SIG-M5 (cell line): ENCODE measurements at regions not wholly inside any gene's neighbourhood (a gene's known extent, or its start where the extent isn't known, plus 50 kb on each side); places are given as distances from the start of the nearest gene placed in this dataset.
"Not testable (repeated sequence)": the region's sequence is repeated elsewhere in the genome, so short reads cannot be mapped to it uniquely, and the experiment has no call there.

Source experiments
- DNase-seq: peaks from one replicate; lab custom pipeline; 2025; lab: John Stamatoyannopoulos, UW

- no peak for DNase-seq
Measured at GRCh38 chr13:50599046-50599445, 244.4 kb downstream of the DLEU7 start.

GRCh38 chr13:50599927-50600326 lies 243.6 kb downstream of the DLEU7 start:
- DNase-seq = no peak

DNA sequence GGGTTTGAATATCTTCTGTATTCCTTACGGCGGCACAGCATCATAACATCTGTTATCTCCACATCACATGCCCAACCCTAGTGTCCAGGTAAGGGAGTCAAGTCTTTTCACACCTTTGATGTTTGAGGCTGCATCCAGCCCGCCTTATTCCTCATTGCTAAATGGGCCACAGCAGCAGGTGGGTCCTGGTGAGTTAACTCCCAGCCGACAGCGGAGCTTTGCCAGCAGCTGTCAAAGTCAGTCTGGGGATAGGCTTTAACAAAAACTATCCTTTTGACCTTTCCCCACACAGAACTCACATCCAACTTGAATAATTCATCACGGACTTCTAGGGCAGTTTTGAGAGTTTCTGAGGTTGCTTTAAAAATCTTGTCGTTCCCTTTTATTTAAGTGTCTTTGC lies 235.1 kb downstream of the DLEU7 start:
- DNase-seq = no peak

DNA sequence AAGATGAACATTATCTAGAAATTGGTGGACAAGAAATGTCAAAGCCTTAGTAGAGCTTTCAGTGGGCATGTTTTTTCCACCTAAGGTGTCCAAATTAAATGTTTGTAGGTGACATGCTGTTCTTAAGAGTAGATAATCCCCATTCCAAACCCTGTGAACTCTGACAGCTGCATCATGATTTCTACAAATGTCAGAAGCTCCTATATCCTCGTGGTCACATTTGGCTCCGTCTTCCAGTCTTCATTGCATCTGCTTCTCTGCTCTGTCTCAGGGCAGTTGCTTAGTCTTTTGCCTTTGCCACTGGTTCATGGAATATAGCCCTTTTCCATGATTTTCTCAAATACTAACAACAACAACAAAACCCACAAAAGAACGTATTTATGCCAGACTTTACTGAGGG lies 234.5 kb downstream of the DLEU7 start:
- no peak for DNase-seq

GRCh38 chr13:50610238-50610637 lies 233.3 kb downstream of the DLEU7 start:
- DNase-seq = no peak

GRCh38 chr13:50611117-50611781 lies 232.2 kb downstream of the DLEU7 start:
- no peak for DNase-seq

GRCh38 chr13:50612717-50613116 lies 230.8 kb downstream of the DLEU7 start:
- DNase-seq = no peak

GRCh38 chr13:50613356-50613831 lies 230.1 kb downstream of the DLEU7 start:
- no peak for DNase-seq

GRCh38 chr13:50615234-50615633 lies 228.3 kb downstream of the DLEU7 start:
- DNase-seq = no peak

GRCh38 chr13:50616101-50616500 lies 227.4 kb downstream of the DLEU7 start:
- DNase-seq = no peak

DNA sequence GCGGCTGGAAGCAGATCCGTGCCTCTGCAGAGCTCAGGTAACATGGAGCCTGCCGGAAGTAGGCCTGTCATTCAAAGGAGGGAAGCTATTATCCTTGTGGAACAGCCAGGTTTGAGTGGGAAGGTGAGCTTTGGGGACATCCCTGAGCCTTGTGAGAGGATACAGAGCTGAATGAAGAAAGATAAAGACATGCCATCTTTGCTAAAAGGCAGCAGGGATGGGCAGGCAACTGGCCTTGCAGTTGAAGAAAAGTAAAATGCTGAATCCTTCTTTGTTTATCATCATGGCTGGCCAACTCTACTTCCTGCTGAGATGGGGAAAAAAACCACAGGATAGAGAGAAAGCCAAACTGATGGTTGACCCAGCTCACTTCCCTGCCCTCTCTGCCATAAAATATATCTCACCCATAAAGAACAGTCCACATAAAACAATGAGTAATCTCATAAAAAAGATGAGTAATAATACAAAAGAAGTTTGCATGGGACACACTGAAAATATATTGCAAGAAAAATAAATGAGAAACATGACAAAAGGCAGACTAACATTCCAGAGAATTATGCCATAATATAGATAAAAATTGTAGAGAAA lies 226.3 kb downstream of the DLEU7 start:
- no peak for DNase-seq

DNA sequence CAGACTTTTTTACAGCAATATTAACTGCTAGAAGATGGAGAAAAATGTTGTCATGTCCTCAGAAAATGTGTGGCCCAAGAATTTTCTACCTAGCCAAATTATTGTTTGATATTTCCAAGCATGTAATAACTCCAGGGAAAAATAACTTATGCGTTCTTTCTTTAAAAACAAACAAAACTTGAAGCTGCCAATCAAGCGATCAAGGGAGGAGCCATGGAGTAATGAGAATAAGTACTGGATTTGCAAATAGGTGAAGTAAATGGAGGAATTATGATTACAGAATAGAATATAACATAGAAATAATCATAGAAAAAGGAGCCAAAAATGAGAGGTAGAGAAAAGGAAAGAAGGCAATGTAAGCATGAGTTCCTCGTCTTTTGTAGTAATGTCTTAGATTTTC lies 225.3 kb downstream of the DLEU7 start:
- DNase-seq = no peak

DNA sequence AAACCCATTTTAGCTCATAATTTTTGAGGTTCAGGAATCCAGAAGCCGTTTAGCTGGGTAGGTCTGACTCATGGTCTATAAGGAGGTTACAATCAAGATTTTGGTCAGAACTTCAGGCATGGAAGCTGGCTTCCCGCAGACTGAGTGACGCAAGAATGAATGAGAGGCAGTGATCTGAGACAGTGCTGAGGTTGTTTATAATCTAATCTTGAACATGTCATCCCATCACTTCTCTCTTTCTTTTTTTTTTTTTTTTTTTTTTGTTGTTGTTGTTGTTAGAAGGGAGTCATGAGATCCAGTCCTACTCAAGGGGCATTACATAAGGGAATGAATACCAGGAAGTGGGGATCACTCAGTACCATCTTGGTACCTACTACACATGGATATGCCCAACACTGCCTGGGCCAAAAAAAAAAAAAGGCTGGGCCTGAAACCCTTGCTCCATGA lies 217.4 kb downstream of the DLEU7 start:
- peak; percentile 69 for DNase-seq

DNA sequence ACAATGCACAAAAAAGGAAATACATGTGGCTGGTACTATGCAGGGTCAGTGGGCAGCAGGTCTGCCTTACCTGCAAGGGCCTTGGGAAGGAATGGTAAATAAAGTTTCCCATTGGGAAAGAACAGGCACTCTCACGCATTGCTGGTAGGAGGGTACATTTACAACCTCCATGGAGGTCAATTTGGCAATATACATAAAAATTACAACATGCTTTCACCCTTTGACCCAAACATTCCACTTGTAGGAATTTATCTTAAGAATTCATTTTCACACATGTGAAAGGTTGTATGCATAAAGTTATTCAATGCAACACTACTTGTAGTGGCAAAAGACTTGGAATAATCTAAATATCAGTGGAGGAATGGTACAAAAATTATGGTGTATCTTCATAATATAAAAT lies 216.4 kb downstream of the DLEU7 start:
- DNase-seq = no peak

GRCh38 chr13:50628512-50628911 lies 215.0 kb downstream of the DLEU7 start:
- not testable (repeated sequence) for DNase-seq

- DNase-seq = no peak
Measured at GRCh38 chr13:50629497-50629896, 214.0 kb downstream of the DLEU7 start.

- DNase-seq = no peak
Measured at GRCh38 chr13:50629966-50630365, 213.5 kb downstream of the DLEU7 start.

- DNase-seq = no peak
Measured at GRCh38 chr13:50631041-50631440, 212.5 kb downstream of the DLEU7 start.

- DNase-seq = no peak
Measured at GRCh38 chr13:50634339-50634738, 209.2 kb downstream of the DLEU7 start.

GRCh38 chr13:50635504-50635903 lies 208.0 kb downstream of the DLEU7 start:
- peak; percentile 87 for DNase-seq

DNA sequence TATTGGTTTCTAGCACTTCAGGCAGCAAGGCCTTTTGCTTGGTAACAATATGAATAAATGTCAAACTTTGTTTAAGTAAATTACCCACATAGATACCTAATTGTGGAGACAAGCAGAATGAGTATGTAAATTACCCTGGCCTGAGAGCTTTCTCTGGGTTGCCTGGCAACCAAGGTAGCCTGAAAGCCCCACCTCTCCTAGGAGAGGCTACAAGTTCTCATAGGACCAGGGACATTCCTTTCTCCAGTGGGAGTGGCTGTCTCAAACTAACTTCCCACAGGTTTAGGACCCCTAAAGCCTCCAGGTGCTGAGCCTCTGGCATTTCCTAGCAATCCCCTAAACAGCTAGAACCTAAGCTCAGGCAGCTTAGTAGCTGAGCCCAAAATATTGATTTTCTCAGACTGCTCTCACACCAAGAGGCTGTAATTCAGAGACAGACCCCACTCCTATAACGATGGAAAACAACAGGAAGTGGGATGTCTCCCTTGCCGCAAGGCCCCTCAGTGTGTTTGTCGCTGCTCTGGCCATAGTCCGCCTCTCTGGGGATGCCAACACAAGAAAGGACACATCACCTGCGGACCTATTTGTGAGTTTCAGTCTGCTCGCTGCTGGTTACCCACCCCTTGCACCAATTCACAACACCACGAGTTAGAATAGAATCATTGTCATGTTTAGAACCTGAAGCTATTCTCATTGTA lies 207.3 kb downstream of the DLEU7 start:
- DNase-seq = no peak

DNA sequence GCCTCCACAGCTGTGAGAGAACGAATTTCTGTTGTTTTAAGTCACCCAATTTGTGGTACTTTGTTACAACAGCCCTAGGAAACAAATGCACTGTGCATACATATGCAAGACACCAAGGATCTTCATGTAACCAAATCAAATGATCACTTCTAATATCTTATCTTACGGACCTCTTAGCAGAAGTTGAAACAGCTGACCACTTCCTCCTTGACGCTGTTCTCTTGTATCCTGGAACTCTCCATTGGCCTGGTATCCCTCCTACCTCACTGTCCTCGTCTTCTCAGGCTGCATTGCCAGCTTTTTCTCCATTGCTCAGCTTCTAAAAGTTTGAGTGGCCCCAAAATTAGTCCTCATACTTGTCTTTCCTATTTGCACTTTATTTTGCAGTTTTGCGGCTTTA lies 200.4 kb downstream of the DLEU7 start:
- no peak for DNase-seq
